G401.6 (cell line): ENCODE measurements at regions not wholly inside any gene's neighbourhood (a gene's known extent, or its start where the extent isn't known, plus 50 kb on each side); places are given as distances from the start of the nearest gene placed in this dataset.
"Not testable (repeated sequence)": the region's sequence is repeated elsewhere in the genome, so short reads cannot be mapped to it uniquely, and the experiment has no call there.

Experiments used
- FAIRE-seq: peaks from 2 replicates; lab custom pipeline; 2012; peaks lifted over from hg19 to GRCh38; lab: Jason Lieb, UNC

DNA sequence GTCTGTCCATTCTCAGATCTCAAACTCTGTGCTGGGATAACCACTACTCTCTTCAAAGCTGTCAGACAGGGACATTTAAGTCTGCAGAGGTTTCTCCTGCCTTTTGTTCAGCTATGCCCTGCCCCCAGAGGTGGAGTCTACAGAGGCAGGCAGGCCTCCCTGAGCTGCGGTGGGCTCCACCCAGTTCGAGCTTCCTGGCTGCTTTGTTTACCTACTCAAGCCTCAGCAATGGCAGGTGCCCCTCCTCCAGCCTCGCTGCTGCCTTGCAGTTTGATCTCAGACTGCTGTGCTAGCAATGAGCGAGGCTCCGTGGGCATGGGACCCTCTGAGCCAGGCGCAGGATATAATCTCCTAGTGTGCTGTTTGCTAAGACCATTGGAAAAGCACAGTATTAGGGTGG lies 53.1 kb upstream of the HUNK start:
- not testable (repeated sequence) for FAIRE-seq

- not testable (repeated sequence) for FAIRE-seq
Observed at GRCh38 chr21:31814356-31814755, 58.5 kb upstream of the HUNK start.

DNA sequence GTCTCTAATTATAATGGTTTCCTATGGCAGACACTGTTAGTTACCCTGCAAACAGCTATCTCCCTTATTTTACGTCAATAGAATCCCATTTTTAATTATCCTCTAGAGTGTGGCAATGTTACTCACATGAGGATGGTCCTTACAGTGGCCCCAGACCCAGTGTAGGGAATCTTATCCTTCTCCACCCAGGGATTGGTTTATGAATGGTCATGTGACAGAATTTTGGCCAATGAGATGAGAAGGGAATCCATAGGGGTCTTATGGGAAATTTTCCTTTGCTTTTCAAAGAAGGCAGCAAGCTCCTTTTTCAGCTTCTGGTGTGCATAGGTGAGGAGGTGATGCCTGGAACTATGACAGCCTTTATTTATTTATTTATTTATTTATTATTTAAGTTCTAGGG lies 59.0 kb upstream of the HUNK start:
- FAIRE-seq, result no peak

DNA sequence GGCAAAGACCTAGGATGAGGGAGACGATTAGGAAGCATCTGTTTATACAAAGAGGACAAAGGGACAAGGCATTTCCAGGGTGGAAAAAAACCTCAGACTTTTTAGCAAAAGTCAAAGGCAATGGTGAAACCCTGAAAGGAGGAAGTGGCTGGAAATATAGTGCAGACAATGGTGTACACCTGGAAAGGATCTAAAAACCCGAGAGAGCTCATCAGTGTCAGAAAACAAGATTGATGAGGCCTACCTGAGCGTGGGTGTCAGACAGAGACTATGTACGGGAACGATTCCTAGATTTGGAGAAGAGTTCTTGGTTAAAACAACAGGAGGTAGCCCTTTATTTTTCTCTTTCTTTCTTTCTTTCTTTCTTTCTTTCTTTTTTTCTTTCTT lies 68.8 kb upstream of the HUNK start:
- FAIRE-seq, result no peak

- no peak for FAIRE-seq
Observed at GRCh38 chr21:31803039-31804007, 69.5 kb upstream of the HUNK start.

DNA sequence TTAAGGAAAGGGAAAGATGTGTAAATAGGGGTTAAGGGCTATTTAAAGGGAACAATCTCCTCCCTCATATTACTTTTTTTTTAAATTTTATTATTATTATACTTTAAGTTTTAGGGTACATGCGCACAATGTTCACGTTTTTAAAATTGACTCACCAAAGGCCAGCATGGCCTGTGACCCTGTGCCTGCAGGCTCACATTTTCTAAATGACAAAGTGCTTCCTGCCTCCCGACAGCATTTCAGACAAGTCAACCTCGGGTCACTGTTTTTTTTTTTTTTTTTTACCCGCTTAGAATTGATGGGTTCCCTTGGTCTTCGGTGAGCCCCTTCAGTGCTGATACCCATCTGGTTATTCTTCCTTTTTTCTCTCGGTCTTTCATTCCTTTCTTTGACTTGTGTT lies 70.4 kb upstream of the SCAF4 start:
- FAIRE-seq, result no peak

GRCh38 chr21:31801551-31802219 lies 69.8 kb upstream of the SCAF4 start:
- no peak for FAIRE-seq

DNA sequence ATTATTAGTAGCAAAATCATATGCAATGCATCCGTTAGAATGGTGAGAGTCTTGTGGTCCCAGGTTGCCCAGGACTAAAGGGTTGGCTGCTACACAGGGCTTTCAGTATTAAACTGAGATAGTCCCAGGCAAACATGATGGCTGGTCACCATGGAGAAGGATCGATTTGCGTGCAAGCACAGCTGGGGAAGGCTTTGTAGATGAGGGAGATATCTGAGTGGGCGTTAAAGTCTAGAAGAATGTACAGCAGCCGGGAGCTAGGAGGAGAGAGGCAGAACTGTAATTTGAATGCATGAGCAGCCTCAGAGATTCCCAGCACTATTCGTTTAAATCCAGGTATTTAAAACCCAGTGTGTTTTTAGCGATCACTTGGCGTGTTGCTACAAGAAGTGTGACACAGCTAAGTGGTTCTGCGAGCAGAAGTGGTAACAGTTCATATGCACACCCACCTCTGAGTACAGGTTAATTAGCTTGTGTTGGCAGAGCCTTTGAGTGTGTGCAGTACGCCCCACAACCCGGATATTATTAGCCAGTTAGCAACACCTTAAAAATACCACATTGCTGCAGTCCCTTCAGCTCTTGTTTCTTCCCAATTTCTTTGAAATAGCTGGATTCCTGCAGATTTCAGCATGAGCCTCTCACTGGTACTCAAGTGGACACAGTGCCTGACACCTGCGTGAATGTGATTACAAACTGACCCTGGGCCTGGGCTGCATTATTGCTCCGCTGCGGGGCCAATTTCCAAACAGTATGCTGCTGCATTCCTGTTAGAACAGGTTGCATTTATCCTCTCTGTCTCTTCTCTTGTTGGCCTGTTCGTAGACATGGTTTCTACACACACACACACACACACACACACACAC lies 67.2 kb upstream of the SCAF4 start:
- no peak for FAIRE-seq

DNA sequence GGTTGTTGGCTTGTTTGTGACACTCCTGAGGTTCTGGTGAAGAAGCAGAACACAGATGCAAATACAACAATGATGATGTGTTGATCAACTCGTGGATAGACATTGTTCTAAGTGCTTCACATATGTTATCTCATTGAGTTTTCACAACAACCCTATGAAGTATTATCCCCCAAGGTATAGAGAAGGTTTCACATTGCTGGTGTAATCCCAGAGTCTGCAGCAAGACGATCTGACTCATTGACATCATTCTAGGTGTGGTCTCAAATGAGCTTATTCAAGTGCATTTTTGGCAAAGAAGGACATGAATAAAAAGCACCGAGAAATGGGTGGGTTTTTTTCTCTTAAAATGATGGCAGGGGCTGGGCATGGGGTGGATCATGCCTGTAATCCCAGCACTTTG lies 64.1 kb upstream of the SCAF4 start:
- FAIRE-seq, result no peak

GRCh38 chr21:31790420-31790819 lies 58.5 kb upstream of the SCAF4 start:
- FAIRE-seq, result not testable (repeated sequence)

DNA sequence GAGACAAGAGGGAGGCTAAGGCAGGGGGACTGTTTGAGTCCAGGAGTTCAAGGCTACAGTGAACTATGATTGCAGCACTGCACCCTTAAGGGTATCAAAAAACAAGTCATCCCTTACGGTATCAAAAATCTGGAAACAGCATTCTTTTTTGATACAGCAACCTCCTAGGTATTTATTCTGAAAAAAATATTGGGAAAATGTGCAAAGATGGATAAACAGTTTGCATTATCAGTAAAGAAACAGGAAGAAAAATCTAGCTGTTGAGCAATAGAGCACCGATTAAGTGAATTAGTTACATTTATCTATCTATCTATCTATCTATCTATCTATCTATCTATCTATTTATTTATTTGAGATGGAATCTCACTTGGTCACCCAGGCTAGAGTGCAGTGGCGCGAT lies 56.7 kb upstream of the SCAF4 start:
- FAIRE-seq, result no peak

DNA sequence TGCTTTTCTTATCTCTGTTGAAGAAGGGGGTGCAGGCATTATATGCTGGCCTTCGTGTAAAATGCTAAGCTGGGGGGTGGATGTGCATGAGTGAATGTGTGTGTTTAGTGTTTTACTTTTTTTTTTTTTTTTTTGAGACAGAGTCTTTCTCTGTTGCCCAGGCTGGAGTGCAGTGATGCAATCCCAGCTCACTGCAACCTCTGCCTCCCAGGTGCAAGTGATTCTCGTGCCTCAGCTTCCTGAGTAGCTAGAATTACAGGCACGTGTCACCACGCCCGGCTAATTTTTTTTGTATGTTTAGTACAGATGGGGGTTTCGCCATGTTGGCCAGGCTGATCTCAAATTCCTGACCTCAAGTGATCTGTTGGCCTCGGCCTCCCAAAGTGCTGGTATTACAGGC lies 55.8 kb upstream of the SCAF4 start:
- FAIRE-seq, result not testable (repeated sequence)

- no peak for FAIRE-seq
Observed at GRCh38 chr21:31786164-31786920, 54.4 kb upstream of the SCAF4 start.

DNA sequence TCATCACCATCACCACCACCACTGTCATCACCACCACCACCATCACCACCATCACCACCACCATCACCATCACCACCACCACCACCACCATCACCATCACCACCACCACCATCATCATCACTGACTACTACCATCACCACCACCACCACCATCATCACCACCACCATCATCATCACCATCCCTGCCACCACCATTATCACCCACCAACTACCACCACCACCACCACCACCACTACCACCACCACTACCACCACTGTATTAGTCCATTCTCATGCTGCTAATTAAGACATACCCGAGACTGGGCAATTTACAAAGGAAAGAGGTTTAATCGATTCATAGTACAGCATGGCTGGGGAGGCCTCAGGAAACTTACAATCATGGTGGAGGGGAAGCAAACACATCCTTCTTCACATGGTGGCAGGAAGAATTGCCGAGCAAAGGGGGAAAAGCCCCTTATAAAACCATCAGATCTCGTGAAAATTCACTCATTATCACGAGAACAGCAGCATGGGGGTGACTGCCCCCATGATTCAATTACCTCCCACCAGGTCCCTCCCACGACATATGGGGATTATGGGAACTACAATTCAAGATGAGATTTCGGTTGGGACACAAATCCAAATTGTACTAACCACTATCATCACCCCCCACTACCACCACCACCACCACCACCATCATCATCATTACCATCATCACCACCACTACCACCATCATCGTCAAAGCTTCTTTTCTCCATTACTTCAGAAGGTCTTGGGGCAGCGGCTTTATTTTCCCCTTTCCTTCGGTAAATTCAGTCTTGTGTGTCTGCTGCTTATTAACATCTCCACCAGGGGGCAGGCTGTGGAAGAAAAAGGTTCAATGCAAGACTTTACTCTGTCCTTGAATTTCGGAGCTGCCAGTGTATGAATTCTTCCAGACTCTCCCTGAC lies 53.6 kb upstream of the SCAF4 start:
- peak; percentile 47 for FAIRE-seq

GRCh38 chr21:31781737-31782136 lies 49.8 kb upstream of the SCAF4 start:
- no peak for FAIRE-seq
